A172 (cell line): ENCODE measurements at regions not wholly inside any gene's neighbourhood (a gene's known extent, or its start where the extent isn't known, plus 50 kb on each side); places are given as distances from the start of the nearest gene placed in this dataset.

ENCODE experiments used
- DNase-seq: peaks from one replicate; pipeline ENCODE4 v3.0.0-alpha.2; 2015; ENCODE audit warnings: low spot score

GRCh38 chr5:159422361-159422760, 92.1 kb upstream of the IL12B start:
- no peak for DNase-seq

DNA sequence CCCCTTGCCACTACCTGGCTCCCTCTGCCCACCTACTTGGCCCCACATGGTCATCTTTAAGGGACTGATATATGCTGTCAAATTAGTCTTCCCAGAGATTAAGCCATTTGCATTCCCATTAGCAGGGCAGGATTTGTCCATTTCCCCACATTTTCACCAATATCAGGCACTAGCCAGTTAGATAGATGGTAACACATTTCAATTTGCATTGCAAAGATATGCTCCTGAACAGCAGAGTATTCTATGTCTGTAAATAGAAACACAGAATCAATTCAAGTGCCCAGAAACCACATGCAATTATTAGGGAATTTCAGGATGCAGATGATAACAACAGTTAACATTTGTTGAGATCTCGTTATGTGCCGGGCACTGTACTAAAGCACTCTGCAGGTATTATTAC, 92.6 kb upstream of the IL12B start:
- no peak for DNase-seq

DNA sequence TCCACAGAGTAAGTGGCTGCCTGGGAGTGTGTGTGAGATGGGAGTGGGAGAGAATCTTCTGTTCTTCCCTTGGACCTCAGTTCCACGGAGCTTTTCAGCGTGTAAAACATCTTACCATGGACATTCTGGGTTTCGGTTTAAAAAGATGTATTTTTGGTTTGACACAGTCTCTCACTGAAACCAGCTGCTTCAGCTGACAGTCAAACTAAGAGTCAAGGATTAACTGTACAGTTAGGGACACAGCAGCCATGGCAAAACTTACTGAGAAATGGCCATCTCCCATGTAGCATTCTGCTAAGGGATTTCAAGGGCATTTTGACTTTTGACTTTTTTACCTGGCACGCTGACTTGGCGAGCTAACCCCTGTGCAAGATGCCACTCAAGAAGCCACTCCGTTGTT, 93.8 kb upstream of the IL12B start:
- DNase-seq, result no peak

DNA sequence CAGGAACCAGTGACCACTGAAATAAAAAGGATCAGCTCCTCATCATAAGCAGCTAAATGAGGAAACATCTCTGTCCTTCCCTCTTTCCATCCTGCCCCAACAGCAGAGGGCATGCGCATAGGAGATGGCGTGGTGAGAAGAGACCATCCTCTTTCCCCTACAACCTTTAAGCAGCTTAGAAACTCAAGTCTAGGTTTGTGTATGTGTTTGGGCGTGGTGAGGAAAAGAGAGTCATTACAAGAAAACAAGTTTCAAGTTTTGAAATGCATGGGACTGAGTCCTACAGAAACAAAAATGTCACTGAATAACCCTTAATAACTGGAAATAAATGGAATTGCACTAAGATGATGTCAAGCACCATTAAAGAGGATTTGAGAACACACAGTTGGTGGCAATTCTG, 96.4 kb upstream of the IL12B start:
- no peak for DNase-seq

DNA sequence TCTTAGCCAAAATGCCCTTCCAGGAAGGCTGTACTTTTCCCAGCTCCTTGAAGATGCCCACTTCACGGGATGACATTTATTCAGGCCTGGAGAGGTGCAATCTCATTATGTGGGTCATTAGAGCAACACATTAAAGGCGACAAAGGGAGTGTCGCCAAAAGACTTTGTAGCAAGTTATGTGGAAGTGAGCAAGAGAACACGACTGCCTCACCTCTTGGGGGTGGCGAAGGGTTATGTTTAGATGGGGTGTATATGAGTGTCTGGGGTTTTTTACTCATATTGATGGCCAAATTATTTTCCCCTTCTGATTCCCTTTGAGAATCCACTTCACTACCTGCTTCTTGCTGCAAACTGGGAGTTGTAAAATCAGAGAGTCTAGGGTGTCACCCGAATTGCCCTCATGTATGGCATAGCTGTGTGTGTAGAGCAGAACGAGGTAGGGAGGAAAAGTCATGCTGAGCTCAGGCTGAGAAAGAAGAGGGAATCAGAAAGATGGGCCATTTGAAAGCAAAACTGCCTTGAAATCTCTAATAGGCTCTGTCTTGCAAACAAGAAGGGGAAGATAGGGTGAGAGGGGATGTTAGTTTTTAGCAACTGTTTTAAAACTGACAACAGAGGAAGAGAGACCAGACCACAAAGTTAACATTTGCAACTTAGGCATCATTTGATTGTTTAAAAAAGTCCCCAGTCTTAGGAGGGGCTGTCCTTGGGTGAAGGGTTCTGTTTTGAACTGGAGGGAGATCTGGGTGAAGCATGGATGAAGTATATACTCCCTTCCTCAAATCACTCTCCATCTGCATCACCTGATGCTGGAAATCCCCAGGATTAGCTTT, 97.1 kb upstream of the IL12B start:
- no peak for DNase-seq

DNA sequence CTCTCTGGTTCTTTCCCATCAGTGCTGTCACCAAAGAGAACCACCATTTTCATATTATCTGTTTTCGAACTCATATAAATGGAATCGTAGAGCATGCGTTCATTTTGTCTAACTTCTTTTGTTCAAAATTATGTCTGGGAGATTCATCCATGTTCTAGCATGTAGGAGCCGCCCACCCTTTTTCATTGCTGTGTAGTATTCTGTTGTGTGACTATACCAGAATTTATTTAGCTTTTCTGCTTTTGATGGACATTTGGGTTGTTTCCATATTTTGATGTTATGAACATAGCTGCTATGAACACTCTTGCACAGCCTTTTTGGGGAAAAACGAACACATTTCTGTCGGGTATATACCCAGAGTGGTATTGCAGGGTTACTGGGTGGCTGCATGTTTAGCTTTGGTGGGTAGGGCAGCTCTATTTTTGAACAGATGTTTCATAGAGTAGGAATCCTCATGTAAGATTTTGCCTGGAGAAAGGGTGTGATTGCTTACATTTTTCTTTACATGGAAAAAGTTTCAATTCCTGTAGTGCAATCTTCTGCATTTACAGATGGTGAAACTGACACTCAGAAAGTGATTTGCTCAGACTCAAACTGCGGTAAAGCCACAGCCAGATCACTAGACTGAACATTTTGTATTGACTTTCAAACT, 100.2 kb upstream of the IL12B start:
- no peak for DNase-seq

DNA sequence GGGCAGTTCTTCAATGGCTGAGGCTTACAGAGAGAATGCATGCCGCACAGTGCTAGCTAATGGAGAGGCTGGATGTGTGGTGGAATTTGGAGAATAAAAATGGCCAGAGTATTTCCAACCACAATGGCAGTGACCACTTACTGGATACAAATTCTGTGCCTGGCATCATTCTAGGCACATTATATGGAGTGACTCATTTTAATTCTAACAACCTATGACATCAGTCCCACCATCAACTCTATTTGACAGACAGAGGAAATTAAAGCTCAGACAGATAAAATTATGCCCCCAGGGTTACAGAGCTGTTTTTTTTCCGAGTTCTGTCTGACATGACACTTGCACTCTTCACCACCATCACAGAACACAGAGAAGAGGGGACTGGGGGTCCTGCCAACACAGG, 105.6 kb upstream of the IL12B start:
- no peak for DNase-seq

DNA sequence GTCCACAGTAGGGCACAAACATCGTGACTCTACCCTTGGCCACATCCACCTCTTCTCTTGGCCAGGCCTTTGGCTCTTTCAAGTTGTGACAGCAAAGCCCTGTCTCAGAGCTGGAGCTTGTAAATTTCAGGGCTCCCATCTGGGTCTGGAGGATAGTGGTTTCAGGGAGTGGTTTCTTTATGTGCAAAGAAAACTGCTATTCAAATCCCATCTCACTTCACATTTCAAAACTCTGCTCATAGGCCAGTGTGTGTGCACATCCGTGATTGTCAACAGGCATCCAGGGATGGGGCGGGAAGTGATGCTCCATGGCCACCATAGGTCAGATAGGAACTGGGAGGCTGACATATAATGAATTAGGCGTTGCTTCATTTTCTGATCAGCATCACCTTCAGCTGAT, 107.8 kb upstream of the IL12B start:
- DNase-seq, result no peak

DNA sequence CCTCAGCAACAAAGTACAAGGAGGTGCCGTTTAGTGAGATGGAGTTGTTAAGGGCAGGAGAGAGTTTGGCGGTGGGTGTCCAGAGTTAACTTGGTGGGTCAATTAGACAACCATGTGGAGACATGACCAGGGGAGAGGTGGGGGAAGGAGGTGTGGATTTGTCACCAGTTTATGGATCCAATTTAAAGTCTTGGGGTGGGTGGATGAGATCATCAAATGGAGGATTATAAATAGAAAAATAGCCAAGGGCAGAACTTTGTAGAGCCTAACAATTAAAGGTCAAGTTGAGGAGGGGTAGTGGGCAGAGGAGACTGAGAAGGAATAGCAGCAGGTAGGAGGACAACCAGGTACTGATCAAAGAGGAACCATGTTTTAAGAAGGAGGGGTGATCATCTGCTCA, 108.7 kb upstream of the IL12B start:
- DNase-seq, result no peak

GRCh38 chr5:159440235-159440634, 109.9 kb upstream of the IL12B start:
- no peak for DNase-seq

DNA sequence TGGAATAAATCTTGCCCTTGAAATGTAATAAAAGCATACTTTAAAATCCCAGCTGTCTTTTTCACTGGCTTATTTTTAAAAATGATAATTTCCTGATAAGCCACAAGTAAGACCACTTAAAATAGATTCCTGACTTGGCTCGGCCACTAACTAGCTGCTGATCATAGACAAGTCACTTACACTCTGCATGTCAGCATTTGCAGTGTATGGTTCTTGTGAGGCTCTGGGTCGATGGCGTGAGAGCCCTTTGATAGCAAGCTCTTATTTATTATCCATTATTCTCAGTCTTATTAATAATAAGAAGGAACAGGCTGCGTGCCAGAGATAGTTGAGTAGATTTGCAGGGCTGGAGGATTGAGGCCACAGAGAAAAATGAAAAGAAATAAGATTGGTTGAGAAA, 110.7 kb upstream of the IL12B start:
- DNase-seq, result no peak

DNA sequence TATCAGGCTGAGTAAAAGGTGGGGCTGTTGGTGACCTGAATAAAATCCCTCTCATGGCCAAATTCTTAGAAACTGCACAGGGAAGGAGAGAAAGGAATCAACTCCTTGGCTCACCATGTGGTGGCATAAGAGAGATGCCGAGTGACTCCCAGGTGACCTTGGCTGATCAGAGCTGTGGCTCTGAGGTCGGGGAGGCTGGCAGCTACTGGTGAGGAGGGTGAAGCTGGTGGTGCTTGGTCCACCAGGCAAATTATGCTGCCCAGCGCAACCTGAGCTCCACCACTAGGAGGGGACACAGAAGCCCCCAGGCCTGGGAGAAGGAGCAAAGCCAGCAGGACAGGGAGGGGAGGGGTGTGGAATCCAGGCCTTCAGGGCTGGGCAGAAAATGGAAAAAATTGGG, 111.2 kb upstream of the IL12B start:
- DNase-seq, result peak; percentile 40

GRCh38 chr5:159442206-159442850, 112.0 kb upstream of the IL12B start:
- peak; percentile 26 for DNase-seq

GRCh38 chr5:159444441-159445082, 114.3 kb upstream of the IL12B start:
- DNase-seq, result peak; percentile 60

DNA sequence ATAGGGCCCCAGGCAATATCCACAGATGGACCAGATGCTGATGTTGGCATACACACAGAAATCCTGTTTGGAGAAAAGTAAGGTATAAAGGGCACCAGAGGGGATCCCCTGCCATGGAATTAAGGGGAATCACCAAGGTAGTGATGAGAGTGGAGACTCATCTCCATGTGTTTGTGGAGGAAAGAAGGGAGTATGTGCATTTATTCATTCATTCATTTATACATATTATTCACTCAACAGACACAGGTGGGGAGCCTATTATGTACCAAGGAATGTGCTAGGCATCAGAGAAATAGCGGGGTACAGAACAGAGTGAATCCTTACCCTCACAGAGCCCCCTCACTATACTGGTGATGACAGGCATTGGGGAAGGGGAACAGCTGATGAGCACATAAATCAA, 116.8 kb upstream of the IL12B start:
- DNase-seq, result no peak

GRCh38 chr5:159448841-159449407, 118.6 kb upstream of the IL12B start:
- DNase-seq, result no peak

- peak; percentile 69 for DNase-seq
These were observed 119.6 kb upstream of the IL12B start for GRCh38 chr5:159449925-159450324.

- DNase-seq, result no peak
These were observed 120.1 kb upstream of the IL12B start for GRCh38 chr5:159450417-159450816.

- DNase-seq, result peak; percentile 95
These were observed 121.1 kb upstream of the IL12B start for GRCh38 chr5:159451197-159452052.

- DNase-seq, result no peak
These were observed 122.3 kb upstream of the IL12B start for GRCh38 chr5:159452480-159453167.

DNA sequence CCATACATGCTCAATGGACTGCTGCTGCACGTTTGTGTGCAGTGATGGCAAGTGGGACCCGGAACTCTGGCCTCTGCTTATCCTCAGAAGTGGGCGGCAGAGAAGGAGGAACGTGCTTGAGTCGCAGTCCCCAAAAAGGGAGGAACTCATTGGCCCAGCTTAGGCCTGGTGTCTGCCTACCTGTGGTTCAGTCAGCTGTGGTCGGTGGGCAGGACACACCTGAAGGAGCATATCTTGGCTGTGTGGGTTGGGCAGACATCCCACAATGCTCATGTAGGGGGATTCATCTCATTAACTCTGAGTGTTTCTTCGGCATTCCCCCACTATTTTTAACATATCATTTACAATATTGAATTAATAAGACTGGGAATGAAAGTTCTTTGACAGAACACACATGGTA, 122.9 kb upstream of the IL12B start:
- no peak for DNase-seq
